Liver (tissue), 3 donors: ENCODE measurements at regions not wholly inside any gene's neighbourhood (a gene's known extent, or its start where the extent isn't known, plus 50 kb on each side); places are given as distances from the start of the nearest gene placed in this dataset.

Experiments
- FOXA1 ChIP-seq: IDR thresholded peaks from 2 replicates; pipeline ENCODE4 v1.6.1; 2016; ENCODE audit warnings: antibody characterized with exemption
- GABPA ChIP-seq, 2 donors: IDR thresholded peaks in 1 of 2; conservative IDR thresholded peaks in 1 of 2; 2 replicates each; pipeline ENCODE4 v1.6.1; 2016; ENCODE audit warnings: antibody characterized with exemption in 2 of 2, mild to moderate bottlenecking in 1 of 2, moderate library complexity in 1 of 2
- HNF4G ChIP-seq: IDR thresholded peaks from 2 replicates; pipeline ENCODE4 v1.6.1; 2016; ENCODE audit warnings: antibody characterized with exemption
- JUND ChIP-seq, 2 donors: IDR thresholded peaks; 2 replicates each; pipeline ENCODE4 v1.6.1; 2016; ENCODE audit warnings: antibody characterized with exemption in 2 of 2
- NR2F2 ChIP-seq: IDR thresholded peaks from 2 replicates; pipeline ENCODE4 v1.6.1; 2016; ENCODE audit warnings: antibody characterized with exemption
- RAD21 ChIP-seq, 2 donors: IDR thresholded peaks; 2 replicates each; pipeline ENCODE4 v1.6.1; 2016; ENCODE audit warnings: antibody characterized with exemption in 2 of 2, mild to moderate bottlenecking in 2 of 2
- RXRA ChIP-seq, 2 donors: IDR thresholded peaks; 2 replicates each; pipeline ENCODE4 v1.6.1; 2017 to 2018; ENCODE audit warnings: antibody characterized with exemption in 2 of 2, mild to moderate bottlenecking in 1 of 2
- TAF1 ChIP-seq: conservative IDR thresholded peaks from 2 replicates; pipeline ENCODE4 v1.6.1; 2016; ENCODE audit warnings: antibody characterized with exemption, mild to moderate bottlenecking
- TF ChIP-seq, protein P1 (sequence below): fragments of 150-350 bp; IDR thresholded peaks from 2 replicates; pipeline ENCODE4 v1.5.1; 2017; ENCODE audit warnings: improper control_type of control experiment, low read depth, low read length; ENCODE audit not compliant: missing input control
- TF ChIP-seq, protein P2 (sequence below): IDR thresholded peaks from 2 replicates; pipeline ENCODE4 v1.6.1; 2016; ENCODE audit warnings: antibody characterized with exemption
- TF ChIP-seq, protein P3 (sequence below): IDR thresholded peaks from 2 replicates; pipeline ENCODE4 v1.6.1; 2016; ENCODE audit warnings: antibody characterized with exemption
- TF ChIP-seq, protein P4 (sequence below): IDR thresholded peaks from 2 replicates; pipeline ENCODE4 v1.6.1; 2016; ENCODE audit warnings: antibody characterized with exemption
- donor health status: healthy.
- donor health status: healthy.

DNA sequence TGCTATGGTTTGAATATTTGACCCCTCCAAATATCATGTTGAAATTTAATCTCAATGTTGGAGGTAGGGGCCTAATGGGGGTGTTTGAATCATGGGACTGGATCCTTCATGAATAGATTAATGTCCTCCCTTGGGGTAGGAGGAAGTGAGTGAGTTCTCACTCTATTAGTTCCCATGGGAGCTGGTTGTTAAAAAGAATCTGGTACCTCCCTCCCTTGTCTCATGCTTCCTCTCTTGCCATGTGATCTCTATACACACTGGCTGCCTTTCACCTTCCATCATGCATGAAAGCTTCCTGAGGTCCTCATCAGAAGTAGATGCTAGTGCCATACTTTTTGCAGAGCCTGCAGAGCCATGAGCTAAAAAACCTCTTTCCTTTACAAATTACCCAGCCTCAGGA is 177.7 kb upstream of the MCTP2 start:
- TF ChIP-seq RXRA (IDR thresholded peaks at IDR 0.05) (no peak), GABPA (IDR thresholded peaks at IDR 0.05 in 1 of 2, conservative IDR thresholded peaks at IDR 0.05 in 1 of 2) (no peak), TAF1 (no peak), RAD21 (IDR thresholded peaks at IDR 0.05) (no peak), JUND (IDR thresholded peaks at IDR 0.05) (no peak), FOXA1 (no peak), HNF4G (no peak), NR2F2 (no peak)
- TF ChIP-seq, protein P1, sequence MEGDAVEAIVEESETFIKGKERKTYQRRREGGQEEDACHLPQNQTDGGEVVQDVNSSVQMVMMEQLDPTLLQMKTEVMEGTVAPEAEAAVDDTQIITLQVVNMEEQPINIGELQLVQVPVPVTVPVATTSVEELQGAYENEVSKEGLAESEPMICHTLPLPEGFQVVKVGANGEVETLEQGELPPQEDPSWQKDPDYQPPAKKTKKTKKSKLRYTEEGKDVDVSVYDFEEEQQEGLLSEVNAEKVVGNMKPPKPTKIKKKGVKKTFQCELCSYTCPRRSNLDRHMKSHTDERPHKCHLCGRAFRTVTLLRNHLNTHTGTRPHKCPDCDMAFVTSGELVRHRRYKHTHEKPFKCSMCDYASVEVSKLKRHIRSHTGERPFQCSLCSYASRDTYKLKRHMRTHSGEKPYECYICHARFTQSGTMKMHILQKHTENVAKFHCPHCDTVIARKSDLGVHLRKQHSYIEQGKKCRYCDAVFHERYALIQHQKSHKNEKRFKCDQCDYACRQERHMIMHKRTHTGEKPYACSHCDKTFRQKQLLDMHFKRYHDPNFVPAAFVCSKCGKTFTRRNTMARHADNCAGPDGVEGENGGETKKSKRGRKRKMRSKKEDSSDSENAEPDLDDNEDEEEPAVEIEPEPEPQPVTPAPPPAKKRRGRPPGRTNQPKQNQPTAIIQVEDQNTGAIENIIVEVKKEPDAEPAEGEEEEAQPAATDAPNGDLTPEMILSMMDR: no peak
- TF ChIP-seq, protein P2, sequence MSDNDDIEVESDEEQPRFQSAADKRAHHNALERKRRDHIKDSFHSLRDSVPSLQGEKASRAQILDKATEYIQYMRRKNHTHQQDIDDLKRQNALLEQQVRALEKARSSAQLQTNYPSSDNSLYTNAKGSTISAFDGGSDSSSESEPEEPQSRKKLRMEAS: no peak
- TF ChIP-seq, protein P3, sequence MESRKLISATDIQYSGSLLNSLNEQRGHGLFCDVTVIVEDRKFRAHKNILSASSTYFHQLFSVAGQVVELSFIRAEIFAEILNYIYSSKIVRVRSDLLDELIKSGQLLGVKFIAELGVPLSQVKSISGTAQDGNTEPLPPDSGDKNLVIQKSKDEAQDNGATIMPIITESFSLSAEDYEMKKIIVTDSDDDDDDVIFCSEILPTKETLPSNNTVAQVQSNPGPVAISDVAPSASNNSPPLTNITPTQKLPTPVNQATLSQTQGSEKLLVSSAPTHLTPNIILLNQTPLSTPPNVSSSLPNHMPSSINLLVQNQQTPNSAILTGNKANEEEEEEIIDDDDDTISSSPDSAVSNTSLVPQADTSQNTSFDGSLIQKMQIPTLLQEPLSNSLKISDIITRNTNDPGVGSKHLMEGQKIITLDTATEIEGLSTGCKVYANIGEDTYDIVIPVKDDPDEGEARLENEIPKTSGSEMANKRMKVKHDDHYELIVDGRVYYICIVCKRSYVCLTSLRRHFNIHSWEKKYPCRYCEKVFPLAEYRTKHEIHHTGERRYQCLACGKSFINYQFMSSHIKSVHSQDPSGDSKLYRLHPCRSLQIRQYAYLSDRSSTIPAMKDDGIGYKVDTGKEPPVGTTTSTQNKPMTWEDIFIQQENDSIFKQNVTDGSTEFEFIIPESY: no peak
- TF ChIP-seq, protein P4, sequence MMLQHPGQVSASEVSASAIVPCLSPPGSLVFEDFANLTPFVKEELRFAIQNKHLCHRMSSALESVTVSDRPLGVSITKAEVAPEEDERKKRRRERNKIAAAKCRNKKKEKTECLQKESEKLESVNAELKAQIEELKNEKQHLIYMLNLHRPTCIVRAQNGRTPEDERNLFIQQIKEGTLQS: no peak
